ENCODE measurements at regions not wholly inside any gene's neighbourhood (a gene's known extent, or its start where the extent isn't known, plus 50 kb on each side); places are given as distances from the start of the nearest gene placed in this dataset.
"Not testable (repeated sequence)": the region's sequence is repeated elsewhere in the genome, so short reads cannot be mapped to it uniquely, and the experiment has no call there.

DNA sequence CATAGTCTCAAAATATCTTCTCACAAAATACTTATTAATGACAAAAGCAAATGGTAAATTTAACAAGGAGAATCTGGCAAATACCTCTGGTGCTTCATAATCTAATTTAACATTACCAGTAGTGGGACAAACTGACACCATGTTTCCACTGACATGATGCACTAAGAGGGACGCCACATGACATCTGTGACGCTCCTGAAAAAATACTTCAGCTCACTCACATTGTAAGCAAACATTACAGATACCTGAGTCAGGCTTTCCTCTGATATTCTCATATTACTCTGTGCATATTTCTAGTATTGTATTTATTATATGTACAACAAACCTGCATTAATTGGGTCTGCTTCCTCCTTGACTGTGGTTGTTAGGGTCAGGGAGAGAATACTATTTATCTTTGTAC is 56.7 kb upstream of the OSMR start:
- peak; percentile 64 for DNase-seq (ENCODE audit: low read depth)

DNA sequence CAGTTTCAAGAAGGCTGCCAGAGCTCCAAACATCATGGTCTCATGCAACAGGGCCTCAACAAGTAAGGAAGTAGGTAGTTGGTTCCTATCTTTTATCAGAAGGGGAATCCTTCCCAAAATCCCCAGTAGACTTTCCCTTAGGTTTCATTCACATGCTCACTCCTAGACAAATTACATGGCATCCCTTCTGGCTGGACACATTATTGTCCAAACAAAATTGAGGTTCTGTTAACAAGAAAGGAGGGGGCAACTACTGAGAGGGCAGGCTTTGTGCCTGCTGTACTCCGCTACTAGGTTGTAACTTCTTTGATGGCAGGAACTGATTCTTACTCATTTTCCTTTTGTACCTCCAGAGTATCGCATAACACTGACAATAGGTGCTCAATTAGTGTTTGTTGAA is 56.0 kb upstream of the OSMR start:
- DNase-seq (ENCODE audit: low read depth): no peak

GRCh38 chr5:38790268-38790667 is 55.5 kb upstream of the OSMR start:
- no peak for DNase-seq (ENCODE audit: low read depth)

GRCh38 chr5:38790891-38791290 is 54.9 kb upstream of the OSMR start:
- peak; percentile 69 for DNase-seq (ENCODE audit: low read depth)

DNA sequence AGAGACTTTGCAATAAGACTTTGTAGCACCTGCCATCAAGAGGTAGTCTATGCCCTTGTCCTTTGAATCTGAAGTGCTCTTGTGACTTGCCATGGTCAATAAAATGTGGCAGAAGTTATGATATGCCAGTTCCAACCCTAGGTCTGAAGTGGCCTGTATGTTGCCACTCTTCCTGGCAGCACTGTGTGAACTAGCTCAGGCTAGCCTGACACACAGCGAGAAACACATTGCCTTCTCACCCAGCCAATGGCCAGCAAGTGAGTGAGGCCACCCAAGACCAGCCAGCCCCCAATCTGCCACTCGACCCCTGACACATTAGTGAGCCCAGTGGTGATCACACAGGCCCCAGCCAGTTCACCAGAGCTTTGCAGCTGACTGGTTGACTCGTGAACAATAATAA is 52.7 kb upstream of the OSMR start:
- DNase-seq (ENCODE audit: low read depth): no peak

- DNase-seq (ENCODE audit: low read depth): not testable (repeated sequence)
Observed at GRCh38 chr5:38794037-38794436, 51.8 kb upstream of the OSMR start.

GRCh38 chr5:38794986-38795385 is 50.8 kb upstream of the OSMR start:
- DNase-seq (ENCODE audit: low read depth): peak; percentile 18

GRCh38 chr5:38795986-38796741 is 49.6 kb upstream of the OSMR start:
- DNase-seq (ENCODE audit: low read depth): no peak

Measured in LHCN-M2 (cell line).